ENCODE measurements at regions not wholly inside any gene's neighbourhood (a gene's known extent, or its start where the extent isn't known, plus 50 kb on each side); places are given as distances from the start of the nearest gene placed in this dataset.

- no peak for ATAC-seq
- H3K4me3 Mint-ChIP-seq, result no peak overlapping the region
- ChIA-PET CTCF (no interaction called here), POLR2A (no interaction called here)
- no peaks in the 10 kb centered on the region for H3K36me3 Mint-ChIP-seq (ENCODE audit: low read depth)
- intact Hi-C loops (cut with micrococcal nuclease), result no loop called here
- no peaks in the 10 kb centered on the region for H3K27me3 Mint-ChIP-seq
- H3K4me1 Mint-ChIP-seq (ENCODE audit: low read depth), result no peaks in the 10 kb centered on the region
- DNase-seq, result no peak
- H3K9me3 Mint-ChIP-seq, result peaks cover 7% of the 10 kb centered on the region
- TF ChIP-seq CTCF (IDR thresholded peaks at IDR 0.05), result no peak
- H3K27ac Mint-ChIP-seq, result no peak overlapping the region
Observed at GRCh38 chr3:6172871-6173642, 687.9 kb upstream of the GRM7 start.

GRCh38 chr3:6177417-6177816 is 683.5 kb upstream of the GRM7 start:
- H3K27me3 Mint-ChIP-seq, result no peaks in the 10 kb centered on the region
- CTCF ChIA-PET, result no interaction called here
- ATAC-seq, result no peak

GRCh38 chr3:6179761-6180160 is 681.2 kb upstream of the GRM7 start:
- ATAC-seq (no peak), DNase-seq (no peak)
- Mint-ChIP-seq H3K9me3 (peaks cover 7% of the 10 kb centered on the region), H3K4me3 (no peak overlapping the region), H3K27me3 (no peaks in the 10 kb centered on the region), H3K36me3 (ENCODE audit: low read depth) (no peaks in the 10 kb centered on the region), H3K27ac (no peak overlapping the region), H3K4me1 (ENCODE audit: low read depth) (no peaks in the 10 kb centered on the region)
- TF ChIP-seq CTCF (IDR thresholded peaks at IDR 0.05), result no peak
- intact Hi-C loops (cut with micrococcal nuclease), result no loop called here
- CTCF ChIA-PET, result no interaction called here
- POLR2A ChIA-PET, result no interaction called here

More at GRCh38 chr3:6177417-6177816, 683.5 kb upstream of the GRM7 start:
- no peak for DNase-seq
- peaks cover 7% of the 10 kb centered on the region for H3K9me3 Mint-ChIP-seq
- H3K4me3 Mint-ChIP-seq, result no peak overlapping the region
- TF ChIP-seq CTCF (IDR thresholded peaks at IDR 0.05), result no peak
- H3K4me1 Mint-ChIP-seq (ENCODE audit: low read depth), result no peaks in the 10 kb centered on the region
- H3K27ac Mint-ChIP-seq, result no peak overlapping the region
- POLR2A ChIA-PET, result no interaction called here
- no peaks in the 10 kb centered on the region for H3K36me3 Mint-ChIP-seq (ENCODE audit: low read depth)
- intact Hi-C loops (cut with micrococcal nuclease), result no loop called here

- no peaks in the 10 kb centered on the region for H3K27me3 Mint-ChIP-seq
- intact Hi-C loops (cut with micrococcal nuclease), result no loop called here
- no peak overlapping the region for H3K4me3 Mint-ChIP-seq
- ATAC-seq (no peak), DNase-seq (no peak)
- H3K4me1 Mint-ChIP-seq (ENCODE audit: low read depth), result no peaks in the 10 kb centered on the region
- no peak for TF ChIP-seq CTCF (IDR thresholded peaks at IDR 0.05)
- H3K27ac Mint-ChIP-seq, result no peak overlapping the region
- CTCF ChIA-PET, result no interaction called here
- H3K36me3 Mint-ChIP-seq (ENCODE audit: low read depth), result no peaks in the 10 kb centered on the region
- POLR2A ChIA-PET, result no interaction called here
- H3K9me3 Mint-ChIP-seq, result peaks cover 7% of the 10 kb centered on the region
Observed at GRCh38 chr3:6180171-6180570, 680.7 kb upstream of the GRM7 start.

- CTCF ChIA-PET, result no interaction called here
- H3K4me1 Mint-ChIP-seq (ENCODE audit: low read depth), result no peaks in the 10 kb centered on the region
- no peak for DNase-seq
- TF ChIP-seq CTCF (IDR thresholded peaks at IDR 0.05), result no peak
- H3K4me3 Mint-ChIP-seq, result no peak overlapping the region
- intact Hi-C loops (cut with micrococcal nuclease), result no loop called here
- POLR2A ChIA-PET, result no interaction called here
- no peak overlapping the region for H3K27ac Mint-ChIP-seq
- peaks cover 8% of the 10 kb centered on the region for H3K9me3 Mint-ChIP-seq
- H3K36me3 Mint-ChIP-seq (ENCODE audit: low read depth), result no peaks in the 10 kb centered on the region
- H3K27me3 Mint-ChIP-seq, result no peaks in the 10 kb centered on the region
- no peak for ATAC-seq
Observed at GRCh38 chr3:6182476-6182875, 678.4 kb upstream of the GRM7 start.
